Right lobe of liver (tissue), 4 donors: ENCODE measurements at regions not wholly inside any gene's neighbourhood (a gene's known extent, or its start where the extent isn't known, plus 50 kb on each side); places are given as distances from the start of the nearest gene placed in this dataset.

Experiments
- POLR2A ChIP-seq: fragments of 450-650 bp; IDR thresholded peaks from one replicate; pipeline ENCODE4 v1.6.1; 2017; ENCODE audit warnings: antibody characterized with exemption, mild to moderate bottlenecking
- TF ChIP-seq, protein P1 (sequence below), 4 donors: fragments of 200-600 bp in 3 of 4; fragments of 450-650 bp in 1 of 4; IDR thresholded peaks; one replicate each; pipeline versions ENCODE4 v1.5.1 to v1.8.0; 2016 to 2022; ENCODE audit warnings: antibody characterized with exemption in 4 of 4, mild to moderate bottlenecking in 2 of 4
- donor health status: DM: no; HTN: no; CAD: no.
- donor health status: DM: no; HTN: no; CAD: no.
- donor health status: DM: no; HTN: yes; CAD: no.

DNA sequence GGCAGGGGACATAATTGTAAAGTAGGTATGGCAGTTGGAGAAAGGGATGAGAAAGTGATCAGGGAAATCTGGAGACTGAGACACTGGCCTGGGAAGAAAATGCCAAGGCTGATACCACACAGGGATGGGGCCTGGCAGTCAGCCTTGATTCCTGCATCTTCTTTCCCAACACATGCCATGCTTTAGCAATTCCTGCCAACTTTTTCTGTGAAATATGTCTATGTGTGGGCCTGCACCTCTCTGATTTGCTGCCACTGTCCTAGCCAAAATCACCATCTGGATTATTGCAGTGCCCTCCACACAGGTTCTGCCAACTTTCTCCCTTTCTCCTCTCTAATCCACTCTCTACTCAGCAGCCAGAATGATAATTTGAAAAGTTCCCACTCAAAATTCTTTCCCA lies 759.8 kb upstream of the CITED2 start:
- TF ChIP-seq, protein P1, sequence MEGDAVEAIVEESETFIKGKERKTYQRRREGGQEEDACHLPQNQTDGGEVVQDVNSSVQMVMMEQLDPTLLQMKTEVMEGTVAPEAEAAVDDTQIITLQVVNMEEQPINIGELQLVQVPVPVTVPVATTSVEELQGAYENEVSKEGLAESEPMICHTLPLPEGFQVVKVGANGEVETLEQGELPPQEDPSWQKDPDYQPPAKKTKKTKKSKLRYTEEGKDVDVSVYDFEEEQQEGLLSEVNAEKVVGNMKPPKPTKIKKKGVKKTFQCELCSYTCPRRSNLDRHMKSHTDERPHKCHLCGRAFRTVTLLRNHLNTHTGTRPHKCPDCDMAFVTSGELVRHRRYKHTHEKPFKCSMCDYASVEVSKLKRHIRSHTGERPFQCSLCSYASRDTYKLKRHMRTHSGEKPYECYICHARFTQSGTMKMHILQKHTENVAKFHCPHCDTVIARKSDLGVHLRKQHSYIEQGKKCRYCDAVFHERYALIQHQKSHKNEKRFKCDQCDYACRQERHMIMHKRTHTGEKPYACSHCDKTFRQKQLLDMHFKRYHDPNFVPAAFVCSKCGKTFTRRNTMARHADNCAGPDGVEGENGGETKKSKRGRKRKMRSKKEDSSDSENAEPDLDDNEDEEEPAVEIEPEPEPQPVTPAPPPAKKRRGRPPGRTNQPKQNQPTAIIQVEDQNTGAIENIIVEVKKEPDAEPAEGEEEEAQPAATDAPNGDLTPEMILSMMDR (IDR thresholded peaks at IDR 0.05) = no peak
- no peak for TF ChIP-seq POLR2A
